Muscle layer of duodenum (tissue), 2 donors: ENCODE measurements at regions not wholly inside any gene's neighbourhood (a gene's known extent, or its start where the extent isn't known, plus 50 kb on each side); places are given as distances from the start of the nearest gene placed in this dataset.

Experiments used
- H3K27ac ChIP-seq: one replicate; pipeline ENCODE4 v1.7.0; 2013; ENCODE audit warnings: mild to moderate bottlenecking, low read length
- H3K27me3 ChIP-seq: one replicate; pipeline ENCODE4 v1.7.0; 2013; ENCODE audit warnings: low read depth, mild to moderate bottlenecking, control low read depth, low read length
- H3K36me3 ChIP-seq, 2 donors: one replicate each; pipeline ENCODE4 v1.7.0; 2013; ENCODE audit warnings: low read length in 2 of 2, control low read depth in 1 of 2, mild to moderate bottlenecking in 1 of 2; ENCODE audit not compliant: insufficient read depth in 2 of 2, control insufficient read depth in 1 of 2
- H3K4me1 ChIP-seq, 2 donors: one replicate each; pipeline ENCODE4 v1.7.0; 2013; ENCODE audit warnings: low read length in 2 of 2, mild to moderate bottlenecking in 2 of 2, control low read depth in 1 of 2, moderate library complexity in 1 of 2; ENCODE audit not compliant: insufficient read depth in 2 of 2, control insufficient read depth in 1 of 2
- H3K4me3 ChIP-seq, 2 donors: one replicate each; pipeline ENCODE4 v1.7.0; 2013; ENCODE audit warnings: low read length in 2 of 2, low read depth in 1 of 2, mild to moderate bottlenecking in 1 of 2
- H3K9me3 ChIP-seq, 2 donors: one replicate each; pipeline ENCODE4 v1.7.0; 2013; ENCODE audit warnings: low read length in 2 of 2, control low read depth in 1 of 2, mild to moderate bottlenecking in 1 of 2; ENCODE audit not compliant: control insufficient read depth in 1 of 2
- donor health status: healthy.

- Histone ChIP-seq H3K4me1 (peaks cover 0 to 10% of the 10 kb centered on the region in 2 donors), H3K36me3 (no peaks in the 10 kb centered on the region)
Observed at GRCh38 chr2:239500574-239501550, 100.0 kb upstream of the HDAC4 start.

GRCh38 chr2:239499726-239500573 is 99.1 kb upstream of the HDAC4 start:
- H3K36me3 ChIP-seq: no peaks in the 10 kb centered on the region
- no peaks in the 10 kb centered on the region for H3K27me3 ChIP-seq
- peak overlapping the region in 1 of 2 donors; percentile 1 for H3K4me3 ChIP-seq
- peak overlapping the region; percentile 8 for H3K27ac ChIP-seq
- no peaks in the 10 kb centered on the region for H3K9me3 ChIP-seq
- H3K4me1 ChIP-seq: peaks cover 0 to 10% of the 10 kb centered on the region in 2 donors

More at GRCh38 chr2:239500574-239501550, 100.0 kb upstream of the HDAC4 start:
- Histone ChIP-seq H3K27me3 (no peaks in the 10 kb centered on the region), H3K9me3 (no peaks in the 10 kb centered on the region), H3K4me3 (no peak overlapping the region), H3K27ac (peak overlapping the region; percentile 43)

- no peaks in the 10 kb centered on the region for H3K36me3 ChIP-seq
- no peaks in the 10 kb centered on the region for H3K9me3 ChIP-seq
- H3K27me3 ChIP-seq: no peaks in the 10 kb centered on the region
- peaks cover 0 to 10% of the 10 kb centered on the region in 2 donors for H3K4me1 ChIP-seq
- H3K4me3 ChIP-seq: no peak overlapping the region
- H3K27ac ChIP-seq: no peak overlapping the region
Observed at GRCh38 chr2:239498981-239499634, 98.3 kb upstream of the HDAC4 start.

GRCh38 chr2:239498576-239498975 is 97.8 kb upstream of the HDAC4 start:
- no peaks in the 10 kb centered on the region for H3K27me3 ChIP-seq
- H3K4me3 ChIP-seq: no peak overlapping the region
- H3K4me1 ChIP-seq: peaks cover 0 to 10% of the 10 kb centered on the region in 2 donors
- H3K27ac ChIP-seq: no peak overlapping the region
- H3K36me3 ChIP-seq: no peaks in the 10 kb centered on the region
- H3K9me3 ChIP-seq: no peaks in the 10 kb centered on the region

DNA sequence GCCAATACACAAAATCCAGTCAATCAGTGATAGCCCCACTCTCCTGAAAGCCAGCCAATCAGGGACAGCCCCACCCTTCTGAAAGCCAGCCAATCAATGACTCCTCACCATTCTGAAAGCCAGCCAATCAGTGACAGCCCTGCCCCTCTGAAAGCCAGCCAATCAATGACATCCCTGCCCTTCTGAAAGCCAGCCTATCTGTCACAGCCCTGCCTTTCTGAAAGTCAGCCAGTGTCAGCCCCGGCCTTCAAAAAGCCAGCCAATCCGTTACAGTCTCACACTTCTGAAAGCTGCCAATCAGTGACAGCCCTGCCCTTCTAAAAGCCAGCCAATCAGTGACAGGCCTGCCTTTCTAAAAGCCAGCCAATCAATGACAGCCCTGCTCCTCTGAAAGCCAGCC is 95.9 kb upstream of the HDAC4 start:
- Histone ChIP-seq H3K27ac (no peak overlapping the region), H3K36me3 (no peaks in the 10 kb centered on the region), H3K4me3 (no peak overlapping the region), H3K9me3 (no peaks in the 10 kb centered on the region), H3K27me3 (no peaks in the 10 kb centered on the region), H3K4me1 (peaks cover 0 to 10% of the 10 kb centered on the region in 2 donors)

GRCh38 chr2:239495791-239496233 is 95.0 kb upstream of the HDAC4 start:
- H3K9me3 ChIP-seq: no peaks in the 10 kb centered on the region
- H3K27ac ChIP-seq: no peak overlapping the region
- H3K36me3 ChIP-seq: no peaks in the 10 kb centered on the region
- H3K27me3 ChIP-seq: no peaks in the 10 kb centered on the region
- H3K4me1 ChIP-seq: peaks cover 0 to 10% of the 10 kb centered on the region in 2 donors
- H3K4me3 ChIP-seq: no peak overlapping the region

GRCh38 chr2:239495175-239495574 is 94.4 kb upstream of the HDAC4 start:
- H3K27me3 ChIP-seq: no peaks in the 10 kb centered on the region
- peaks cover 0 to 10% of the 10 kb centered on the region in 2 donors for H3K4me1 ChIP-seq
- no peaks in the 10 kb centered on the region for H3K36me3 ChIP-seq
- no peak overlapping the region for H3K27ac ChIP-seq
- H3K4me3 ChIP-seq: no peak overlapping the region
- no peaks in the 10 kb centered on the region for H3K9me3 ChIP-seq

GRCh38 chr2:239494578-239494977 is 93.8 kb upstream of the HDAC4 start:
- no peaks in the 10 kb centered on the region for H3K27me3 ChIP-seq

GRCh38 chr2:239489481-239489880 is 88.7 kb upstream of the HDAC4 start:
- Histone ChIP-seq H3K36me3 (no peaks in the 10 kb centered on the region), H3K27ac (no peak overlapping the region), H3K4me3 (no peak overlapping the region), H3K9me3 (no peaks in the 10 kb centered on the region), H3K4me1 (no peaks in the 10 kb centered on the region), H3K27me3 (no peaks in the 10 kb centered on the region)

More at GRCh38 chr2:239494578-239494977, 93.8 kb upstream of the HDAC4 start:
- Histone ChIP-seq H3K36me3 (no peaks in the 10 kb centered on the region), H3K27ac (no peak overlapping the region), H3K4me1 (peaks cover 0 to 10% of the 10 kb centered on the region in 2 donors), H3K9me3 (no peaks in the 10 kb centered on the region), H3K4me3 (no peak overlapping the region)

DNA sequence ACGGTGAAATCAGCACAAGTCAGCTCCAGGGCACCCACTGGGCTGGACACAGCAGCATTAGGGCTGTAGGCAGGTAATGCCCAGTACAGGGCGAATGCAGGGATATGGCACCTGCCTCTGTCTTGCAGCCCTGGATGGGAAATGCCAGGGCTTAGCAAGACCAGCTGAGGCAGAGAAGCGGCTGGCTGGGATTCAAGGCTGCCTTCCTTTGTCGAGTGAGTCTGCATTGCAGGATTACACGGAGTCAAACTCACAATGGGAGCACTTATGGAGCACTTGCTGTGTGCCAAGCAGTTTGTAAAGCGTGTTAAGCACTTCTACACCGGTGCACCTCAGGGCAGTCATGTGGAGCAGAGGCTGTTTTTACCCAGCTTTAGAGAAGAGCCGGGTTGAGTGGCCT is 87.3 kb upstream of the HDAC4 start:
- Histone ChIP-seq H3K27me3 (no peaks in the 10 kb centered on the region), H3K4me3 (no peak overlapping the region), H3K4me1 (no peaks in the 10 kb centered on the region), H3K9me3 (no peaks in the 10 kb centered on the region), H3K27ac (no peak overlapping the region), H3K36me3 (no peaks in the 10 kb centered on the region)

DNA sequence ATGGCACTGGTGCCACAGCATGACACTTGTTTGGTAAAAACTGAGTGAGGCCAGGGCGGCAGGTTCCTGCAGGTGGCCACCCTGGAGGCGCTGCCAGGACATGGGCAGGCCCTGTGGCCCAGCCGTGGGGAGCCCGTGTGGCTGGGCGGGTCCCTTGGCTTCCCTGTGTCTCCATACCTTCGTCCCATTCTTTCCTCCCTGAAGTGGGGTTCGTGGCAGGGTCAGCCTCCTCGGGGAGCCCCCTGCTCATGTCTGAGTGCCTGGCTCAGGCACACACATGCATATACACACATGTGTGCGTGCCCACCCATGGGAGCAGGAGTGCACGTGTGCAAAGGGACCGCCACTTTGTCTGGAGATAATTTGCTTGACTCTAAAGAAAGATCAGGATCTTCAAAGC is 86.5 kb upstream of the HDAC4 start:
- Histone ChIP-seq H3K36me3 (no peaks in the 10 kb centered on the region), H3K4me3 (no peak overlapping the region), H3K27ac (no peak overlapping the region), H3K27me3 (no peaks in the 10 kb centered on the region), H3K4me1 (no peaks in the 10 kb centered on the region), H3K9me3 (no peaks in the 10 kb centered on the region)
